Femur (tissue), 1 donor: ENCODE measurements at regions not wholly inside any gene's neighbourhood (a gene's known extent, or its start where the extent isn't known, plus 50 kb on each side); places are given as distances from the start of the nearest gene placed in this dataset.
"Not testable (repeated sequence)": the region's sequence is repeated elsewhere in the genome, so short reads cannot be mapped to it uniquely, and the experiment has no call there.

ENCODE experiments used
- DNase-seq: peaks from one replicate; pipeline ENCODE4 v3.0.0-alpha.2; 2017

GRCh38 chr3:177609613-177610012 is 412.3 kb upstream of the TBL1XR1 start:
- DNase-seq = no peak

GRCh38 chr3:177610262-177610661 is 413.0 kb upstream of the TBL1XR1 start:
- DNase-seq = no peak

GRCh38 chr3:177610686-177611633 is 413.7 kb upstream of the TBL1XR1 start:
- peak; percentile 54 for DNase-seq

GRCh38 chr3:177611752-177612334 is 414.6 kb upstream of the TBL1XR1 start:
- DNase-seq = peak; percentile 42

- no peak for DNase-seq
Measured at GRCh38 chr3:177613901-177614300, 416.6 kb upstream of the TBL1XR1 start.

GRCh38 chr3:177615015-177615414 is 417.7 kb upstream of the TBL1XR1 start:
- peak; percentile 83 for DNase-seq

- no peak for DNase-seq
Measured at GRCh38 chr3:177618873-177619733, 421.8 kb upstream of the TBL1XR1 start.

GRCh38 chr3:177620073-177620472 is 422.8 kb upstream of the TBL1XR1 start:
- DNase-seq = no peak

GRCh38 chr3:177622520-177622919 is 425.2 kb upstream of the TBL1XR1 start:
- DNase-seq = no peak

GRCh38 chr3:177622982-177623617 is 425.8 kb upstream of the TBL1XR1 start:
- no peak for DNase-seq

- DNase-seq = no peak
Measured at GRCh38 chr3:177624528-177625495, 427.5 kb upstream of the TBL1XR1 start.

GRCh38 chr3:177626045-177626444 is 428.8 kb upstream of the TBL1XR1 start:
- DNase-seq = no peak

GRCh38 chr3:177628095-177628719 is 430.9 kb upstream of the TBL1XR1 start:
- not testable (repeated sequence) for DNase-seq

GRCh38 chr3:177629276-177629675 is 432.0 kb upstream of the TBL1XR1 start:
- DNase-seq = no peak

- no peak for DNase-seq
Measured at GRCh38 chr3:177633671-177634207, 436.5 kb upstream of the TBL1XR1 start.

GRCh38 chr3:177635601-177636106 is 438.4 kb upstream of the TBL1XR1 start:
- not testable (repeated sequence) for DNase-seq

GRCh38 chr3:177640319-177640965 is 443.2 kb upstream of the TBL1XR1 start:
- DNase-seq = no peak

GRCh38 chr3:177641206-177641605 is 443.9 kb upstream of the TBL1XR1 start:
- peak; percentile 36 for DNase-seq

- DNase-seq = no peak
Measured at GRCh38 chr3:177642042-177642803, 444.9 kb upstream of the TBL1XR1 start.
